NCI-H748 treated with DMSO at 0.1 percent for 48 hours (cell line): ENCODE measurements at regions not wholly inside any gene's neighbourhood (a gene's known extent, or its start where the extent isn't known, plus 50 kb on each side); places are given as distances from the start of the nearest gene placed in this dataset.
"Not testable (repeated sequence)": the region's sequence is repeated elsewhere in the genome, so short reads cannot be mapped to it uniquely, and the experiment has no call there.

ENCODE experiments used
- DNase-seq: peaks from one replicate; lab custom pipeline; 2025; lab: John Stamatoyannopoulos, UW

- no peak for DNase-seq
These were observed 1617.8 kb upstream of the FLRT2 start for GRCh38 chr14:83912032-83912642.

GRCh38 chr14:83913476-83913875, 1616.5 kb upstream of the FLRT2 start:
- no peak for DNase-seq

- no peak for DNase-seq
These were observed 1611.4 kb upstream of the FLRT2 start for GRCh38 chr14:83918546-83918945.

GRCh38 chr14:83919675-83920074, 1610.3 kb upstream of the FLRT2 start:
- DNase-seq: not testable (repeated sequence)

- no peak for DNase-seq
These were observed 1606.1 kb upstream of the FLRT2 start for GRCh38 chr14:83923842-83924241.

GRCh38 chr14:83924259-83924658, 1605.7 kb upstream of the FLRT2 start:
- DNase-seq: no peak

- DNase-seq: no peak
These were observed 1589.7 kb upstream of the FLRT2 start for GRCh38 chr14:83940253-83940652.

GRCh38 chr14:83958359-83958758, 1571.6 kb upstream of the FLRT2 start:
- no peak for DNase-seq

GRCh38 chr14:83960832-83961512, 1569.0 kb upstream of the FLRT2 start:
- DNase-seq: no peak

- DNase-seq: no peak
These were observed 1559.9 kb upstream of the FLRT2 start for GRCh38 chr14:83969998-83970397.

GRCh38 chr14:83972631-83973030, 1557.3 kb upstream of the FLRT2 start:
- no peak for DNase-seq

- DNase-seq: no peak
These were observed 1555.2 kb upstream of the FLRT2 start for GRCh38 chr14:83974647-83975163.

GRCh38 chr14:83975435-83975834, 1554.5 kb upstream of the FLRT2 start:
- DNase-seq: no peak

- DNase-seq: no peak
These were observed 1553.8 kb upstream of the FLRT2 start for GRCh38 chr14:83975841-83976770.

GRCh38 chr14:83977583-83977982, 1552.4 kb upstream of the FLRT2 start:
- no peak for DNase-seq

GRCh38 chr14:83981676-83982258, 1548.2 kb upstream of the FLRT2 start:
- not testable (repeated sequence) for DNase-seq

GRCh38 chr14:83988275-83988674, 1541.7 kb upstream of the FLRT2 start:
- no peak for DNase-seq

GRCh38 chr14:83991666-83992065, 1538.3 kb upstream of the FLRT2 start:
- DNase-seq: no peak

- no peak for DNase-seq
These were observed 1537.1 kb upstream of the FLRT2 start for GRCh38 chr14:83992857-83993256.

GRCh38 chr14:83993545-83993944, 1536.4 kb upstream of the FLRT2 start:
- DNase-seq: no peak

GRCh38 chr14:83994020-83994419, 1535.9 kb upstream of the FLRT2 start:
- DNase-seq: no peak

- DNase-seq: no peak
These were observed 1528.9 kb upstream of the FLRT2 start for GRCh38 chr14:84001023-84001422.
